HepG2 (cell line): ENCODE measurements at regions not wholly inside any gene's neighbourhood (a gene's known extent, or its start where the extent isn't known, plus 50 kb on each side); places are given as distances from the start of the nearest gene placed in this dataset.

Source experiments
- AGO1 ChIP-seq: fragments of 200-400 bp; formaldehyde crosslinking; IDR thresholded peaks from 2 replicates; pipeline ENCODE4 v1.6.1; 2017; ENCODE audit warnings: mild to moderate bottlenecking, low read depth, low read length, moderate library complexity; ENCODE audit not compliant: poor library complexity, severe bottlenecking
- ARID2 ChIP-seq: sonication (generic); formaldehyde crosslinking; IDR thresholded peaks from 2 replicates; pipeline ENCODE4 v1.8.1; 2022; ENCODE audit warnings: mild to moderate bottlenecking, missing genetic modification reagents, borderline replicate concordance
- ATF7 ChIP-seq, 2 experiments: fragments of 450-650 bp in 1 of 2; sonication (generic) in 1 of 2; formaldehyde crosslinking in 1 of 2; IDR thresholded peaks; 2 replicates each; pipeline versions ENCODE4 v1.4.0 to v1.6.1; 2016 to 2020; ENCODE audit warnings: antibody characterized with exemption in 1 of 2, mild to moderate bottlenecking in 1 of 2, missing genetic modification reagents in 1 of 2
- FOXJ3 ChIP-seq: sonication (generic); formaldehyde crosslinking; IDR thresholded peaks from 2 replicates; pipeline ENCODE4 v1.4.0; 2020; ENCODE audit warnings: missing genetic modification reagents, mild to moderate bottlenecking, borderline replicate concordance
- MAF1 ChIP-seq: sonication (generic); formaldehyde crosslinking; IDR thresholded peaks from 2 replicates; pipeline ENCODE4 v1.5.0; 2020; ENCODE audit warnings: missing genetic modification reagents, borderline replicate concordance
- MXI1 ChIP-seq: IDR thresholded peaks from 3 replicates; pipeline ENCODE4 v1.6.1; 2012; ENCODE audit warnings: low read depth, low read length, inconsistent platforms, borderline replicate concordance
- NCOA5 ChIP-seq: sonication (generic); formaldehyde crosslinking; IDR thresholded peaks from 2 replicates; pipeline ENCODE4 v1.4.0; 2020; ENCODE audit warnings: missing genetic modification reagents
- PHF21A ChIP-seq: sonication (generic); formaldehyde crosslinking; IDR thresholded peaks from 2 replicates; pipeline ENCODE4 v1.5.0; 2020; ENCODE audit warnings: mild to moderate bottlenecking, missing genetic modification reagents
- RXRB ChIP-seq: IDR thresholded peaks from 2 replicates; pipeline ENCODE4 v1.6.1; 2016; ENCODE audit warnings: borderline replicate concordance, missing genetic modification reagents, missing compliant biosample characterization
- ZNF383 ChIP-seq: sonication (generic); formaldehyde crosslinking; IDR thresholded peaks from 2 replicates; pipeline ENCODE4 v1.4.0; 2020; ENCODE audit warnings: missing genetic modification reagents, mild to moderate bottlenecking, borderline replicate concordance
- ZNF460 ChIP-seq: sonication (generic); formaldehyde crosslinking; IDR thresholded peaks from 2 replicates; pipeline ENCODE4 v1.5.1; 2020; ENCODE audit warnings: missing genetic modification reagents, mild to moderate bottlenecking, borderline replicate concordance
- ZNF501 ChIP-seq: sonication (generic); formaldehyde crosslinking; IDR thresholded peaks from 2 replicates; pipeline ENCODE4 v1.5.1; 2020; ENCODE audit warnings: mild to moderate bottlenecking, moderate library complexity, missing genetic modification reagents
- ZNF619 ChIP-seq: sonication (generic); formaldehyde crosslinking; IDR thresholded peaks from 2 replicates; pipeline ENCODE4 v1.4.0; 2020; ENCODE audit warnings: mild to moderate bottlenecking, missing genetic modification reagents
- ZNF713 ChIP-seq: sonication (generic); formaldehyde crosslinking; IDR thresholded peaks from 2 replicates; pipeline ENCODE4 v1.4.0; 2020; ENCODE audit warnings: mild to moderate bottlenecking, missing genetic modification reagents
- ZSCAN9 ChIP-seq: IDR thresholded peaks from 2 replicates; pipeline ENCODE4 v1.6.1; 2016; ENCODE audit warnings: borderline replicate concordance
- TF ChIP-seq, protein P1 (sequence below): sonication (generic); formaldehyde crosslinking; IDR thresholded peaks from 2 replicates; pipeline ENCODE4 v1.9.0; 2021; ENCODE audit warnings: missing genetic modification reagents, borderline replicate concordance
- TF ChIP-seq, protein P2 (sequence below), 2 experiments: sonication (generic) in 1 of 2; formaldehyde crosslinking in 1 of 2; IDR thresholded peaks; 2 replicates each; pipeline versions ENCODE4 v1.4.0 to v1.6.1; 2016 to 2020; ENCODE audit warnings: borderline replicate concordance in 1 of 2, low read depth in 1 of 2, mild to moderate bottlenecking in 1 of 2, missing genetic modification reagents in 1 of 2
- TF ChIP-seq, protein P3 (sequence below): sonication (generic); formaldehyde crosslinking; IDR thresholded peaks from 2 replicates; pipeline ENCODE4 v1.5.1; 2020; ENCODE audit warnings: missing genetic modification reagents, mild to moderate bottlenecking, borderline replicate concordance

DNA sequence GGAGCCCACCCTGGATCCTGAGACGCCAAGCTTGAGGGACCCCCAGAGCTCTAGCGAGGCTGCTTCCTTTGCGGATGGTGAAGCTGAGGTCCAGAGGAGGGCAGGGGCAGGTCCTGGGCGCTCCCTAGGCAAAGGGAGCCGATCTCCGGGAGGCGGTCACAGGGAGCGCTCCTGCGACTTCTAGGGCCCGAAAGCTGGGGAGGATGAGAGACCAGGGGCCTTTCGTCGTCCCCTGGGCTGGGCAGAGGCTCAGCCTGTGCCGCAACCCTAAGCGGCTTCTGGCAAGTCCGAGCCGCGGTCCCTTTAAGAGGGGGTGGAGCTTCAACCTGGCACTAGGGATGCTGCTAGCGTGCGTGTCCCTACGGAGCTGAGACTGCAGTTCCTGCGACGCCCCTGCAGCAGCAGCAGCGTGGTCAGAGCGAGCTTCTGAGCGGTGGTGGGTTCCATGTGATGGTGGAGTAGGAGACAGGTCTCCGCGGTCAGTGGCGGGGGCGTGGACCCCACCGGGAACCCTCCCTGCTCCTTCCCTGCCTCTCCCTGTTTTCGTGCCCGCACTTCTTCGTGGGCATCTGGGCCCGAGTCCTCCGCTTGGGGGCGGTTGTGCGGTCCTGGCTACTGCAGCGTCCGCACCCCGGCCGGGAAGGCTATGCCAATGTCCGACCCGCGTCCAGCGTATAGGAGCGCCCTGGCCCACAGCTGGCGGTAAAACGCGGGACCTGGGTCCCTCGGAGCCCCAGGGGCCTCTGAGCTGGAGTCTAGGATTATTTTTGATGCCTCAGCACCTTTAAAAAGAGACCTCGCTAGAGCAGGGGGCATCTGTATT, 154.6 kb downstream of the CCDC74A start (continued):
- TF ChIP-seq ZNF501 (CRISPR knock-in tag) (peak; percentile 92), FOXJ3 (CRISPR knock-in tag) (peak; percentile 66; the same call in 1 of the 2 replicates), ZNF383 (CRISPR knock-in tag) (0 out of 2 replicates have a peak, but pooled peaks have one; percentile 68), PHF21A (CRISPR knock-in tag) (peak; percentile 68; the same call in 1 of the 2 replicates), ATF7 (IDR thresholded peaks at IDR 0.05) (no peak), ATF7 (CRISPR knock-in tag; IDR thresholded peaks at IDR 0.05) (peak; percentile 72; the same call in 1 of the 2 replicates), ZNF713 (no peak), ZNF460 (peak; percentile 46; the same call in 1 of the 2 replicates), MAF1 (peak; percentile 84), ZNF619 (CRISPR knock-in tag) (peak; percentile 88), RXRB (peak; percentile 67), MXI1 (peak; percentile 83; the same call in 1 of the 3 replicates), AGO1 (no peak), ARID2 (CRISPR knock-in tag) (no peak), ZSCAN9 (CRISPR knock-in tag) (no peak), NCOA5 (CRISPR knock-in tag) (no peak)
- TF ChIP-seq, protein P1, sequence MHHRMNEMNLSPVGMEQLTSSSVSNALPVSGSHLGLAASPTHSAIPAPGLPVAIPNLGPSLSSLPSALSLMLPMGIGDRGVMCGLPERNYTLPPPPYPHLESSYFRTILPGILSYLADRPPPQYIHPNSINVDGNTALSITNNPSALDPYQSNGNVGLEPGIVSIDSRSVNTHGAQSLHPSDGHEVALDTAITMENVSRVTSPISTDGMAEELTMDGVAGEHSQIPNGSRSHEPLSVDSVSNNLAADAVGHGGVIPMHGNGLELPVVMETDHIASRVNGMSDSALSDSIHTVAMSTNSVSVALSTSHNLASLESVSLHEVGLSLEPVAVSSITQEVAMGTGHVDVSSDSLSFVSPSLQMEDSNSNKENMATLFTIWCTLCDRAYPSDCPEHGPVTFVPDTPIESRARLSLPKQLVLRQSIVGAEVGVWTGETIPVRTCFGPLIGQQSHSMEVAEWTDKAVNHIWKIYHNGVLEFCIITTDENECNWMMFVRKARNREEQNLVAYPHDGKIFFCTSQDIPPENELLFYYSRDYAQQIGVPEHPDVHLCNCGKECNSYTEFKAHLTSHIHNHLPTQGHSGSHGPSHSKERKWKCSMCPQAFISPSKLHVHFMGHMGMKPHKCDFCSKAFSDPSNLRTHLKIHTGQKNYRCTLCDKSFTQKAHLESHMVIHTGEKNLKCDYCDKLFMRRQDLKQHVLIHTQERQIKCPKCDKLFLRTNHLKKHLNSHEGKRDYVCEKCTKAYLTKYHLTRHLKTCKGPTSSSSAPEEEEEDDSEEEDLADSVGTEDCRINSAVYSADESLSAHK (CRISPR knock-in tag), result no peak
- TF ChIP-seq, protein P2, sequence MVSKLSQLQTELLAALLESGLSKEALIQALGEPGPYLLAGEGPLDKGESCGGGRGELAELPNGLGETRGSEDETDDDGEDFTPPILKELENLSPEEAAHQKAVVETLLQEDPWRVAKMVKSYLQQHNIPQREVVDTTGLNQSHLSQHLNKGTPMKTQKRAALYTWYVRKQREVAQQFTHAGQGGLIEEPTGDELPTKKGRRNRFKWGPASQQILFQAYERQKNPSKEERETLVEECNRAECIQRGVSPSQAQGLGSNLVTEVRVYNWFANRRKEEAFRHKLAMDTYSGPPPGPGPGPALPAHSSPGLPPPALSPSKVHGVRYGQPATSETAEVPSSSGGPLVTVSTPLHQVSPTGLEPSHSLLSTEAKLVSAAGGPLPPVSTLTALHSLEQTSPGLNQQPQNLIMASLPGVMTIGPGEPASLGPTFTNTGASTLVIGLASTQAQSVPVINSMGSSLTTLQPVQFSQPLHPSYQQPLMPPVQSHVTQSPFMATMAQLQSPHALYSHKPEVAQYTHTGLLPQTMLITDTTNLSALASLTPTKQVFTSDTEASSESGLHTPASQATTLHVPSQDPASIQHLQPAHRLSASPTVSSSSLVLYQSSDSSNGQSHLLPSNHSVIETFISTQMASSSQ (IDR thresholded peaks at IDR 0.05; ENCODE audit: low read depth), result no peak
- TF ChIP-seq, protein P2 (CRISPR knock-in tag; IDR thresholded peaks at IDR 0.05; ENCODE audit: borderline replicate concordance), result peak; percentile 78
- TF ChIP-seq, protein P3, sequence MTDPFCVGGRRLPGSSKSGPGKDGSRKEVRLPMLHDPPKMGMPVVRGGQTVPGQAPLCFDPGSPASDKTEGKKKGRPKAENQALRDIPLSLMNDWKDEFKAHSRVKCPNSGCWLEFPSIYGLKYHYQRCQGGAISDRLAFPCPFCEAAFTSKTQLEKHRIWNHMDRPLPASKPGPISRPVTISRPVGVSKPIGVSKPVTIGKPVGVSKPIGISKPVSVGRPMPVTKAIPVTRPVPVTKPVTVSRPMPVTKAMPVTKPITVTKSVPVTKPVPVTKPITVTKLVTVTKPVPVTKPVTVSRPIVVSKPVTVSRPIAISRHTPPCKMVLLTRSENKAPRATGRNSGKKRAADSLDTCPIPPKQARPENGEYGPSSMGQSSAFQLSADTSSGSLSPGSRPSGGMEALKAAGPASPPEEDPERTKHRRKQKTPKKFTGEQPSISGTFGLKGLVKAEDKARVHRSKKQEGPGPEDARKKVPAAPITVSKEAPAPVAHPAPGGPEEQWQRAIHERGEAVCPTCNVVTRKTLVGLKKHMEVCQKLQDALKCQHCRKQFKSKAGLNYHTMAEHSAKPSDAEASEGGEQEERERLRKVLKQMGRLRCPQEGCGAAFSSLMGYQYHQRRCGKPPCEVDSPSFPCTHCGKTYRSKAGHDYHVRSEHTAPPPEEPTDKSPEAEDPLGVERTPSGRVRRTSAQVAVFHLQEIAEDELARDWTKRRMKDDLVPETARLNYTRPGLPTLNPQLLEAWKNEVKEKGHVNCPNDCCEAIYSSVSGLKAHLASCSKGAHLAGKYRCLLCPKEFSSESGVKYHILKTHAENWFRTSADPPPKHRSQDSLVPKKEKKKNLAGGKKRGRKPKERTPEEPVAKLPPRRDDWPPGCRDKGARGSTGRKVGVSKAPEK (CRISPR knock-in tag), result peak; percentile 90
